B cell (primary cell): ENCODE measurements at regions not wholly inside any gene's neighbourhood (a gene's known extent, or its start where the extent isn't known, plus 50 kb on each side); places are given as distances from the start of the nearest gene placed in this dataset.

Source experiments
- EZH2 ChIP-seq: IDR thresholded peaks from 2 replicates; pipeline ENCODE4 v1.6.1; 2012; ENCODE audit warnings: borderline replicate concordance, low read depth, mild to moderate bottlenecking, moderate library complexity, low read length; ENCODE audit not compliant: insufficient read depth, poor library complexity, severe bottlenecking
- TF ChIP-seq, protein P1 (sequence below): fragments of 200-600 bp; IDR thresholded peaks from one replicate; pipeline ENCODE4 v1.8.0; 2022; ENCODE audit warnings: antibody characterized with exemption, mild to moderate bottlenecking

- TF ChIP-seq, protein P1, sequence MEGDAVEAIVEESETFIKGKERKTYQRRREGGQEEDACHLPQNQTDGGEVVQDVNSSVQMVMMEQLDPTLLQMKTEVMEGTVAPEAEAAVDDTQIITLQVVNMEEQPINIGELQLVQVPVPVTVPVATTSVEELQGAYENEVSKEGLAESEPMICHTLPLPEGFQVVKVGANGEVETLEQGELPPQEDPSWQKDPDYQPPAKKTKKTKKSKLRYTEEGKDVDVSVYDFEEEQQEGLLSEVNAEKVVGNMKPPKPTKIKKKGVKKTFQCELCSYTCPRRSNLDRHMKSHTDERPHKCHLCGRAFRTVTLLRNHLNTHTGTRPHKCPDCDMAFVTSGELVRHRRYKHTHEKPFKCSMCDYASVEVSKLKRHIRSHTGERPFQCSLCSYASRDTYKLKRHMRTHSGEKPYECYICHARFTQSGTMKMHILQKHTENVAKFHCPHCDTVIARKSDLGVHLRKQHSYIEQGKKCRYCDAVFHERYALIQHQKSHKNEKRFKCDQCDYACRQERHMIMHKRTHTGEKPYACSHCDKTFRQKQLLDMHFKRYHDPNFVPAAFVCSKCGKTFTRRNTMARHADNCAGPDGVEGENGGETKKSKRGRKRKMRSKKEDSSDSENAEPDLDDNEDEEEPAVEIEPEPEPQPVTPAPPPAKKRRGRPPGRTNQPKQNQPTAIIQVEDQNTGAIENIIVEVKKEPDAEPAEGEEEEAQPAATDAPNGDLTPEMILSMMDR = no peak
- TF ChIP-seq EZH2 = no peak
Measured at GRCh38 chr9:135010921-135011320, 76.5 kb upstream of the OLFM1 start.
